ENCODE measurements at regions not wholly inside any gene's neighbourhood (a gene's known extent, or its start where the extent isn't known, plus 50 kb on each side); places are given as distances from the start of the nearest gene placed in this dataset.

DNA sequence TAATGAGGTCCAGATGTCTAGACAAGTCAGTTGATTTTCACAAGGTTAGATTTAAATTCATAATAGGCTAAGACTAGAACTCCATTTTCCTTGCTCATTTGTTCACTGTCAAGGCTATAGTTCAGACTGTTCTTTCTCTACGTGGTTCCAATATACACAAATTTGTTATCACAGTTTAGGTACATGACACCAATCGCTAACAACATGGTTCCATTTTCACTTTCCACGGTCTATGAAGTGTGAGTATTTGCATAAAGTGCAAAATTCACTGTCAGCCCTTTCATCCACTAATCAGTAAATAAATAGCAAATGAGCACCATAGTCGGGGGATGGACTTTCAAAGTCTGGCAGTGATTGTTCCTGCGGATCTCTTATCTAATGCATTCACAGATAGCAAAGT lies 315.7 kb upstream of the SPOCK3 start:
- TF ChIP-seq EZH2 (IDR thresholded peaks at IDR 0.05; ENCODE audit: insufficient read depth, low read length) = no peak
- TF ChIP-seq, protein P1, sequence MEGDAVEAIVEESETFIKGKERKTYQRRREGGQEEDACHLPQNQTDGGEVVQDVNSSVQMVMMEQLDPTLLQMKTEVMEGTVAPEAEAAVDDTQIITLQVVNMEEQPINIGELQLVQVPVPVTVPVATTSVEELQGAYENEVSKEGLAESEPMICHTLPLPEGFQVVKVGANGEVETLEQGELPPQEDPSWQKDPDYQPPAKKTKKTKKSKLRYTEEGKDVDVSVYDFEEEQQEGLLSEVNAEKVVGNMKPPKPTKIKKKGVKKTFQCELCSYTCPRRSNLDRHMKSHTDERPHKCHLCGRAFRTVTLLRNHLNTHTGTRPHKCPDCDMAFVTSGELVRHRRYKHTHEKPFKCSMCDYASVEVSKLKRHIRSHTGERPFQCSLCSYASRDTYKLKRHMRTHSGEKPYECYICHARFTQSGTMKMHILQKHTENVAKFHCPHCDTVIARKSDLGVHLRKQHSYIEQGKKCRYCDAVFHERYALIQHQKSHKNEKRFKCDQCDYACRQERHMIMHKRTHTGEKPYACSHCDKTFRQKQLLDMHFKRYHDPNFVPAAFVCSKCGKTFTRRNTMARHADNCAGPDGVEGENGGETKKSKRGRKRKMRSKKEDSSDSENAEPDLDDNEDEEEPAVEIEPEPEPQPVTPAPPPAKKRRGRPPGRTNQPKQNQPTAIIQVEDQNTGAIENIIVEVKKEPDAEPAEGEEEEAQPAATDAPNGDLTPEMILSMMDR (IDR thresholded peaks at IDR 0.05; ENCODE audit: insufficient read depth, low read depth, low read length) = no peak

Data from astrocyte (in vitro differentiated cells and primary cell).